ENCODE measurements at regions not wholly inside any gene's neighbourhood (a gene's known extent, or its start where the extent isn't known, plus 50 kb on each side); places are given as distances from the start of the nearest gene placed in this dataset.

DNA sequence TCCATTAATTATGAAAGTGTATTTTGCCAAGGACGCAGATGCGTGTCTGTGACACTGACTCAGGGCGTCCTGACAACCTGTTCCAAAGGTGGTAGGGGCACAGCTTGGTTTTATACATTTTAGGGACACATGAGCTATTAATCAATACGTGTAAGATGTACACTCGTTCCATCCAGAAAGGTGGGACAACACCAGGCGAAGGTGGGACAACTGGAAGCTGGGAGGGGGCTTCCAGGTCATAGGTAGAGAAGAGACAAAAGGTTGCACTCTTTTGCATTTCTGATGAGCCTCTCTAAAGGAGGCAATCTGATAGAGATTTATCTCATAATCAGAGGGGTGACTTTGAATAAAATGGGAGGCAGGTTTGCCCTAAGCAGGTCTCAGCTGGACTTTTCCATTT is 82.7 kb upstream of the ZNF746 start:
- TF ChIP-seq MXI1 (IDR thresholded peaks at IDR 0.05; ENCODE audit: low read depth, low read length), result no peak
- TF ChIP-seq, protein P1, sequence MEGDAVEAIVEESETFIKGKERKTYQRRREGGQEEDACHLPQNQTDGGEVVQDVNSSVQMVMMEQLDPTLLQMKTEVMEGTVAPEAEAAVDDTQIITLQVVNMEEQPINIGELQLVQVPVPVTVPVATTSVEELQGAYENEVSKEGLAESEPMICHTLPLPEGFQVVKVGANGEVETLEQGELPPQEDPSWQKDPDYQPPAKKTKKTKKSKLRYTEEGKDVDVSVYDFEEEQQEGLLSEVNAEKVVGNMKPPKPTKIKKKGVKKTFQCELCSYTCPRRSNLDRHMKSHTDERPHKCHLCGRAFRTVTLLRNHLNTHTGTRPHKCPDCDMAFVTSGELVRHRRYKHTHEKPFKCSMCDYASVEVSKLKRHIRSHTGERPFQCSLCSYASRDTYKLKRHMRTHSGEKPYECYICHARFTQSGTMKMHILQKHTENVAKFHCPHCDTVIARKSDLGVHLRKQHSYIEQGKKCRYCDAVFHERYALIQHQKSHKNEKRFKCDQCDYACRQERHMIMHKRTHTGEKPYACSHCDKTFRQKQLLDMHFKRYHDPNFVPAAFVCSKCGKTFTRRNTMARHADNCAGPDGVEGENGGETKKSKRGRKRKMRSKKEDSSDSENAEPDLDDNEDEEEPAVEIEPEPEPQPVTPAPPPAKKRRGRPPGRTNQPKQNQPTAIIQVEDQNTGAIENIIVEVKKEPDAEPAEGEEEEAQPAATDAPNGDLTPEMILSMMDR (IDR thresholded peaks at IDR 0.05), result no peak
- TF ChIP-seq, protein P2, sequence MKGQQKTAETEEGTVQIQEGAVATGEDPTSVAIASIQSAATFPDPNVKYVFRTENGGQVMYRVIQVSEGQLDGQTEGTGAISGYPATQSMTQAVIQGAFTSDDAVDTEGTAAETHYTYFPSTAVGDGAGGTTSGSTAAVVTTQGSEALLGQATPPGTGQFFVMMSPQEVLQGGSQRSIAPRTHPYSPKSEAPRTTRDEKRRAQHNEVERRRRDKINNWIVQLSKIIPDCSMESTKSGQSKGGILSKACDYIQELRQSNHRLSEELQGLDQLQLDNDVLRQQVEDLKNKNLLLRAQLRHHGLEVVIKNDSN (IDR thresholded peaks at IDR 0.05; ENCODE audit: borderline replicate concordance, low read depth), result no peak
- TF ChIP-seq TCF12 (IDR thresholded peaks at IDR 0.05), result no peak
- TF ChIP-seq RXRA (IDR thresholded peaks at IDR 0.05; ENCODE audit: borderline replicate concordance, low read depth), result no peak
- no peak for TF ChIP-seq SMC3 (IDR thresholded peaks at IDR 0.05; ENCODE audit: low read depth, low read length)
- TF ChIP-seq, protein P3, sequence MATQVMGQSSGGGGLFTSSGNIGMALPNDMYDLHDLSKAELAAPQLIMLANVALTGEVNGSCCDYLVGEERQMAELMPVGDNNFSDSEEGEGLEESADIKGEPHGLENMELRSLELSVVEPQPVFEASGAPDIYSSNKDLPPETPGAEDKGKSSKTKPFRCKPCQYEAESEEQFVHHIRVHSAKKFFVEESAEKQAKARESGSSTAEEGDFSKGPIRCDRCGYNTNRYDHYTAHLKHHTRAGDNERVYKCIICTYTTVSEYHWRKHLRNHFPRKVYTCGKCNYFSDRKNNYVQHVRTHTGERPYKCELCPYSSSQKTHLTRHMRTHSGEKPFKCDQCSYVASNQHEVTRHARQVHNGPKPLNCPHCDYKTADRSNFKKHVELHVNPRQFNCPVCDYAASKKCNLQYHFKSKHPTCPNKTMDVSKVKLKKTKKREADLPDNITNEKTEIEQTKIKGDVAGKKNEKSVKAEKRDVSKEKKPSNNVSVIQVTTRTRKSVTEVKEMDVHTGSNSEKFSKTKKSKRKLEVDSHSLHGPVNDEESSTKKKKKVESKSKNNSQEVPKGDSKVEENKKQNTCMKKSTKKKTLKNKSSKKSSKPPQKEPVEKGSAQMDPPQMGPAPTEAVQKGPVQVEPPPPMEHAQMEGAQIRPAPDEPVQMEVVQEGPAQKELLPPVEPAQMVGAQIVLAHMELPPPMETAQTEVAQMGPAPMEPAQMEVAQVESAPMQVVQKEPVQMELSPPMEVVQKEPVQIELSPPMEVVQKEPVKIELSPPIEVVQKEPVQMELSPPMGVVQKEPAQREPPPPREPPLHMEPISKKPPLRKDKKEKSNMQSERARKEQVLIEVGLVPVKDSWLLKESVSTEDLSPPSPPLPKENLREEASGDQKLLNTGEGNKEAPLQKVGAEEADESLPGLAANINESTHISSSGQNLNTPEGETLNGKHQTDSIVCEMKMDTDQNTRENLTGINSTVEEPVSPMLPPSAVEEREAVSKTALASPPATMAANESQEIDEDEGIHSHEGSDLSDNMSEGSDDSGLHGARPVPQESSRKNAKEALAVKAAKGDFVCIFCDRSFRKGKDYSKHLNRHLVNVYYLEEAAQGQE (IDR thresholded peaks at IDR 0.05; ENCODE audit: low read depth, low read length), result no peak
